ENCODE measurements at regions not wholly inside any gene's neighbourhood (a gene's known extent, or its start where the extent isn't known, plus 50 kb on each side); places are given as distances from the start of the nearest gene placed in this dataset.

- Histone ChIP-seq H3K9me2 (replicated peaks; ENCODE audit: low read depth, low read length) (no peaks in the 10 kb centered on the region), H4K20me1 (ENCODE audit: insufficient read depth, low read length, poor library complexity, severe bottlenecking) (no peaks in the 10 kb centered on the region), H3K79me2 (ENCODE audit: insufficient read depth, low read length) (no peaks in the 10 kb centered on the region), H3K36me3 (ENCODE audit: insufficient read depth, low read length) (no peaks in the 10 kb centered on the region), H3K4me1 (ENCODE audit: insufficient read depth, low read length, poor library complexity, severe bottlenecking) (no peaks in the 10 kb centered on the region), H3F3A (ENCODE audit: low read depth) (no peaks in the 10 kb centered on the region), H3K9me3 (ENCODE audit: insufficient read depth, low read depth, low read length) (no peaks in the 10 kb centered on the region), H3K27me3 (ENCODE audit: insufficient read depth, low read length, poor library complexity, severe bottlenecking) (no peaks in the 10 kb centered on the region), H2AFZ (ENCODE audit: low read length) (no peak overlapping the region), H3K4me2 (ENCODE audit: low read depth, low read length, poor library complexity, severe bottlenecking) (no peak overlapping the region), H3K4me3 (ENCODE audit: low read length, poor library complexity, severe bottlenecking) (no peak overlapping the region), H3K9ac (ENCODE audit: low read depth, low read length, poor library complexity, severe bottlenecking) (no peak overlapping the region)
- TF ChIP-seq CTCF (conservative IDR thresholded peaks at IDR 0.05; ENCODE audit: low read length) (no peak), EZH2phosphoT487 (IDR thresholded peaks at IDR 0.05; ENCODE audit: borderline replicate concordance) (no peak)
These were observed 142.3 kb upstream of the SLIT2 start for GRCh38 chr4:20109391-20109790.

- no peaks in the 10 kb centered on the region for H3K9me2 ChIP-seq (replicated peaks; ENCODE audit: low read depth, low read length)
These were observed 144.8 kb upstream of the SLIT2 start for GRCh38 chr4:20106921-20107320.

GRCh38 chr4:20101831-20102230 lies 149.9 kb upstream of the SLIT2 start:
- no peaks in the 10 kb centered on the region for H3K4me1 ChIP-seq (ENCODE audit: insufficient read depth, low read length, poor library complexity, severe bottlenecking)
- H3K79me2 ChIP-seq (ENCODE audit: insufficient read depth, low read length) = no peaks in the 10 kb centered on the region
- H3K27me3 ChIP-seq (ENCODE audit: insufficient read depth, low read length, poor library complexity, severe bottlenecking) = no peaks in the 10 kb centered on the region
- H4K20me1 ChIP-seq (ENCODE audit: insufficient read depth, low read length, poor library complexity, severe bottlenecking) = no peaks in the 10 kb centered on the region
- no peaks in the 10 kb centered on the region for H3K9me2 ChIP-seq (replicated peaks; ENCODE audit: low read depth, low read length)
- H3K4me3 ChIP-seq (ENCODE audit: low read length, poor library complexity, severe bottlenecking) = no peak overlapping the region
- no peak overlapping the region for H2AFZ ChIP-seq (ENCODE audit: low read length)
- no peak overlapping the region for H3K4me2 ChIP-seq (ENCODE audit: low read depth, low read length, poor library complexity, severe bottlenecking)
- H3K9me3 ChIP-seq (ENCODE audit: insufficient read depth, low read depth, low read length) = no peaks in the 10 kb centered on the region
- no peak overlapping the region for H3K9ac ChIP-seq (ENCODE audit: low read depth, low read length, poor library complexity, severe bottlenecking)
- H3F3A ChIP-seq (ENCODE audit: low read depth) = no peaks in the 10 kb centered on the region
- no peak for TF ChIP-seq EZH2phosphoT487 (IDR thresholded peaks at IDR 0.05; ENCODE audit: borderline replicate concordance)
- no peak for TF ChIP-seq CTCF (conservative IDR thresholded peaks at IDR 0.05; ENCODE audit: low read length)
- no peaks in the 10 kb centered on the region for H3K36me3 ChIP-seq (ENCODE audit: insufficient read depth, low read length)

More at GRCh38 chr4:20106921-20107320, 144.8 kb upstream of the SLIT2 start:
- H3K79me2 ChIP-seq (ENCODE audit: insufficient read depth, low read length) = no peaks in the 10 kb centered on the region
- H3K4me1 ChIP-seq (ENCODE audit: insufficient read depth, low read length, poor library complexity, severe bottlenecking) = no peaks in the 10 kb centered on the region
- no peaks in the 10 kb centered on the region for H4K20me1 ChIP-seq (ENCODE audit: insufficient read depth, low read length, poor library complexity, severe bottlenecking)
- TF ChIP-seq EZH2phosphoT487 (IDR thresholded peaks at IDR 0.05; ENCODE audit: borderline replicate concordance) (no peak), CTCF (conservative IDR thresholded peaks at IDR 0.05; ENCODE audit: low read length) (no peak)
- no peak overlapping the region for H3K4me3 ChIP-seq (ENCODE audit: low read length, poor library complexity, severe bottlenecking)
- H3K36me3 ChIP-seq (ENCODE audit: insufficient read depth, low read length) = no peaks in the 10 kb centered on the region
- no peak overlapping the region for H3K9ac ChIP-seq (ENCODE audit: low read depth, low read length, poor library complexity, severe bottlenecking)
- H3F3A ChIP-seq (ENCODE audit: low read depth) = no peaks in the 10 kb centered on the region
- H3K27me3 ChIP-seq (ENCODE audit: insufficient read depth, low read length, poor library complexity, severe bottlenecking) = no peaks in the 10 kb centered on the region
- no peak overlapping the region for H3K4me2 ChIP-seq (ENCODE audit: low read depth, low read length, poor library complexity, severe bottlenecking)
- H2AFZ ChIP-seq (ENCODE audit: low read length) = no peak overlapping the region
- no peaks in the 10 kb centered on the region for H3K9me3 ChIP-seq (ENCODE audit: insufficient read depth, low read depth, low read length)

All from Loucy (cell line).